Colon (tissue), 2 donors: ENCODE measurements at regions not wholly inside any gene's neighbourhood (a gene's known extent, or its start where the extent isn't known, plus 50 kb on each side); places are given as distances from the start of the nearest gene placed in this dataset.

Experiments used
- FAIRE-seq: peaks from 2 replicates; lab custom pipeline; 2012; peaks lifted over from hg19 to GRCh38; lab: Jason Lieb, UNC
- donor health status: control.
- donor health status: control.

DNA sequence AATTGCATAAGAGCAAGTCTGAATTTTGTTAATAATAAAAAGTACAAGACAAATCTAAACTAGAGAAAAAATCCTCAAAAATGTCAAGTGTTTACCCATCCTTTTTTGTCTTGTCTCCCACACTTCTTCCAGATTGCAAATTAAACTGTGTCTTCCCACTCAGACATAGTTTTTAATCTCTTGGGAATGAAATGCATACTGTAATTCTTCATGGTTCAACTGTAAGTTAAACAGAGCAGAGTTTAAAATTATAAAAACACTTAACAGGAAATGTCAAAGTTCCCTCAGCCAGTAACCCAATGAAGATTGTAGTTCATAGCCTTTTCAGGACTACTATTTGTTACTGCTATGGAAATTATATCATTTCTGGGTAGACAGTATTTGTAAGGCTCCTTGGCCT lies 171.8 kb downstream of the UBE2E3 start:
- FAIRE-seq = no peak

DNA sequence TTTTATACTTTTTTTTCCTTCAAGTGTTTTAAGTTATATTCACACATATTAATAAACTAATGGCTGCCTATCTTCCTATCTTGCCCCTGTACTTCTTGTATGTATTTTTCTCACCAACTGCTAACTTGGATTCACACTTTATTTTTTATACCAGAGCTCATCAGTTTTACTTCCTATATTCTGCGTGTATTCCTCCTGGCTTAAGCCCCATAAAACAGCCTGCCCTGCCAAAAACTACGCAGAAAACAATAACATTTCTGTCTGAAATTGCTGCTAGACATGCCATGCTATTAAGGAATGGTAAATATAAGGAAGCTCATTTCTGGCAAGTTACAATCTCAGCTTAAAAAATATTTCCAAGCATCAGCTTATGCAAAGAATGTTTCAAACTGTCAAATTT lies 172.3 kb downstream of the UBE2E3 start:
- no peak for FAIRE-seq

DNA sequence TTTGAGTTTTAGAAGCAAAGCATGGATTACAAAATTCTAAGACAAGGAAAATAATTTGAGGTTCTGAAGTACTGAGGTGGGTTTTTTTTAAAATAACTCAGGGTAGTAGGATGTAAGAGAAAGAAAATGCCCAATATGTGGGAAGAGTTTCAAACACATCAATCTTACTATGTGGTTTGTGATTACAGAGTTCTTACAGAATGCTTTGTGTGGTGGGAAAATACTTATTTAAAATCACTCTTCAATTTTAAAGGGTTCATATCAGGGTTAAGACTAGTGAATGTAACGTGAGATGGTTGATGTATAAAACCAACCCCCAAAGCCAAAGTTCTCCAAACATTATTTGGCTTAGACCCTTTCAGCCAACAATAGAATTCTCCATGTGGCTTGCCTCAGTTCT lies 173.5 kb downstream of the UBE2E3 start:
- FAIRE-seq = no peak

DNA sequence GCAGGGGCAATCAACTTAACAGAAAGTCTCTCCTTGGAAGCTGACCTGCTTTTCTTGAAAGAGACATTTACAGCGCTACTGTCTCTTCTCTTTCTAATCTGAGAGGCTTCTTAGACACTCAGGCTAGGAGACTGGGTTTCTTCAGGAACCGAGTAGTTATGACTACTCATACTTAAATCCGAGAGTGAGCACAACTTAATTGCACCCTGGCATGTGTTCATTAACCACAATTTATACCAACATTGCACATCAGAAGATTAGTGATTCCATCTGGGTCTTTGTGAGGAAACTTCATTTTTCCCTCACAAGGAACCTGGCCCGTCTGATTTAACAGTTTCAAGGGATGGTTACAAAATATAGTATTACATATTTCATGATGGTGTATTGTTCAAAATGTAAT lies 176.9 kb downstream of the UBE2E3 start:
- FAIRE-seq = no peak

DNA sequence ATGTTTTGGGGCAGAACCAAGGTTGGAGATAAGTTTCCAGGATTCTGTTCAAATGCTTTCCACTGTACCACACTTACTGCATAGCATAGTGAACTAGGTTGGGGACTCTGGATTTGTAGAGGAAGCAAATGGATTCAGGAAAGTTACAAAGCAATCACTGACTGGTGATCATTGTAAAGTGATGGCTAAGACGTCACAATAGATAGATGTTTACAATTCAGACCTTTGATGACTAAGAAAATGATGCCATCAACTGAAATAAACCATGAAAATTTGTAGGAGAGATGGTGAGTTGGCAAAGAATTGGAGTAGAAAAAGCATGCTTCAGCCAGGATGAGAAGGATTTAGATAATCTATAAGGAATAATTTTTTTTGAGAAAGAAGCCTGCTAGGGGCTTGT lies 178.0 kb downstream of the UBE2E3 start:
- no peak for FAIRE-seq

DNA sequence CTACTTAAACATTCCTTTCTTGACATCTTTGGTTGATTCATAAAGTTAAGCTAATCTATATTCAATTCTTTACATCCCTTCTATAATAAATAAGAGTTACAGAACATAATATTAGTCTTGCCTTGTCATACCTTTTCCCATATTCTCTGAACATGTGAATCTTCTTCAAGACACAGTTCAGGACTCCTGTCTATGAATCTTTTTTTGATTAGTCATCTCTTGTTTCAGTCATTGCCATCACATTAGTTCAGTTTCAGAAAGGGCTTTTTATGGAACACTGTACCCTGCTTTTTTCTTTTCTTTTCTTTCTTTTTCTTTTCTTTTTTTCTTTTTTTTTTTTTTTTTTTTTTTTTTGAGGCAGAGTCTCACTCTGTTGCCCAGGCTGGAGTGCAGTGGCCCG lies 181.2 kb downstream of the UBE2E3 start:
- no peak for FAIRE-seq

DNA sequence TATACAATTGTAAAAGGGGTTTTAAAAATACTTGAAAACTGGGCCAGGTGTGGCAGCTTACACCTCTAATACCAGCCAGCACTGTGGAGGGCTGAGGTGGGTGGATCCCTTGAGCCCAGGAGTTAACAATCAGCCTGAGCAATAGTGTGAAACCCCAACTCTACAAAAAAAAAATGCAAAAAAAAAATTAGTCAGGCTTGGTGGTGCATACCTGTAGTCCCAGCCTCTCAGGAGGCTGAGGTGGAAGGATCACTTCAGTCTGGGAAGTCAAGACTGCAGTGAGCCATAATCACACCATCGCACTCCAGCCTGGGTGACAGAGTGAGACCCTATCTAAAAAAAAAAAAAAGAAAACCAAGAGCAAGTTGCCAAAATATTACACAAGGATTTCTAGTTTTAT lies 182.7 kb downstream of the UBE2E3 start:
- no peak for FAIRE-seq

DNA sequence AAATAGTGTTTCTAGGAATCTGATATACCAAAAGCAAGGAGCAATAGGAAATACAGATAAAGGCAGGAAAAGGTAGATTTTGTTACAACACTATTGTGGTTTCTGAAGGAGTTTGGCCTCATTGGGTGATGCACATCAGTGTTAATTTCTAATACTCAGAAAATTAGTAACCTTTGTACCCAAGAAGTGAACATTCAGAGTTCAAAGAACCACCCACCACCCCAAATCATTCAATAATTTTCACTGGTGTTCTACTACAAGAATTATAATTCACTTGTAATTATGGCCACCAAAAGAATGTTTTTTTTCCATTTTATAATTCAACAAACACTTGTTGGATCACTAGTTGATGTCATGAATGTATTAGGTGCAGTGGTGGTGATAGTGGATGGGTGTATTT lies 183.3 kb downstream of the UBE2E3 start:
- no peak for FAIRE-seq

DNA sequence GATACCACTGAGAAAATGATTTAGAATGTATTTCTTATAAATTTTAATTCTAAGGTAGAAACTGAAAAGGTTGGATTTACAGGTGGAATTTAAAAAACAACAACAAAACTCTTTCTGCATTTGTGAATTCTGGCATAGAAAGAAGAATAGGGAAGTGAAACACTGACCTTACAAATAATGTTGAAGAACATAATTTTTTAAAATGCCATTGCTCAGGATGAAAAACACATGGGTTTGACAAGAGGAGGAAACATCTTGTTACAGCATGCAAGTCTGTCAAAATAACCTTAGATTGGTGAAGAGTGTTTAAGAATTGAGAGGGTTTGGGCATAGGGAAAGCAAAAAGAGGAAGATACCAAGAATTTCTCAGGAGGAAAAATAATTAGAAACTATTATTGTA lies 184.3 kb downstream of the UBE2E3 start:
- FAIRE-seq = peak; percentile 14

DNA sequence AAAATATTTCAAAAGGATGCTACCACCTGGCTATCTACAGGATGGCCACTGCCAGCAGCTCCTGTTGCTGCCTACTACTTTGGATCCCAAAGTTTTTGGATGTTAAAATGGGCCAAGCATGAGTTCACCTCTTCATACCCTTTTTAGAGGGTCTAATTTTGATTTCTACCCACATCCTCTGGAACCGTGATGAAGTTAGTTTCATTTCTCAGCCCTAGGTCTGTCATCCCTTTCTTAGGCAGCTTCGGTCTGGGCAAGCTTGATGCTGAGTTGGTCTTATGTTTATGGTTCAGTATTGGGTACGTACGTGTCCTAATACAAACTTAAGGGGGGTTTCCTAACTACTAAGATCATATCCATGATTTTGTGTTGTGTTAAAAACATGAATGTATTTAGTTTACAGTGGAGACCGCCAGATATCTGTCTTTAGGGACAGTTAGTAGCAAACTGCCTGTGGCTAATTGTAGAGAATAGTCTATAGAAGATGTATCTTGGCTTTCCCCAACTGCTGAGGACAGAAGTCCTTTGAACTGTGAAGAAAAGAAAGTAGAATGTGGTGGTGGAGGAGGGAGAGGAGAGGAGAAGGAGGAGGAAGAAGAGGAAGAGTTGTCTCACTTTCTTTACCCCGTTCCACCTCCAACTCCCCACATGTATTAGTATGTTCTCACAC lies 184.9 kb downstream of the UBE2E3 start:
- no peak for FAIRE-seq

DNA sequence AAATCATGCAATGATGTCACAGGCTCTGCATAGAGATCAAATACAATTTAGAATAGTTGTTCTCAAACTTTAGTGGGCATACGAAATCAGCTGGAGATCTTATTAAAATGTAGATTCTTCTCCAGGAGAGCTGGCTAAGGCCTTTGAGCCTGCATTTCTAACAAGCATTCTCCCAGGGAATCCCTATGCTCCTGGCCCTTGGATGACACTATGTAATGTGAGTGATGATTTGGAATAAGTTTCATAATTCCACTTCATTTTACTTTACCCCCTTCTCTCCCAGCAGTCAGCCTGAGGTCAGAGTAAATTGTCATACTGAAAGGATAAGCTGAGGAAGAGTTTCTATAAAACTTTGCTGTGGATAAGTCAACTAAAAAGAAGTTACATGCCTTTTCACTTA lies 189.1 kb downstream of the UBE2E3 start:
- no peak for FAIRE-seq

DNA sequence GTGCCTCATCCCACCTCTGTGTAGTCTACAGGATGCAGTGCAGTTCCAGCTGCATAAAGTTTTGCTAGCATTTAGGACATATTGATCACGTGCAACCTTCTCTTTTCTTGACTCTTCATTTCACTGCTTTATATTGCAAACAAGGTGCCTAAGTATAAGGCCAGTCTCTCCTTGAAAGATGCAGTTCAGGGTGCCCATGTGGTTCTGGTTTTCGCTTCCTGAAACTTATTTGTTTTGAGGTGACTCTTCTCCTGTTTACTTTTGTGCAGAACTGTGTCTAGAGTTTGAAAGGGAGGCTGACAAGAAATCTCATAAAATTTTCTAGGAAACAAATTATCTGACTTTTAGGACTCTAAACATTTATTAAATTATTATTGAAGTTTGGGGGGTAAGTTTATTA lies 189.9 kb downstream of the UBE2E3 start:
- peak; percentile 45 for FAIRE-seq

DNA sequence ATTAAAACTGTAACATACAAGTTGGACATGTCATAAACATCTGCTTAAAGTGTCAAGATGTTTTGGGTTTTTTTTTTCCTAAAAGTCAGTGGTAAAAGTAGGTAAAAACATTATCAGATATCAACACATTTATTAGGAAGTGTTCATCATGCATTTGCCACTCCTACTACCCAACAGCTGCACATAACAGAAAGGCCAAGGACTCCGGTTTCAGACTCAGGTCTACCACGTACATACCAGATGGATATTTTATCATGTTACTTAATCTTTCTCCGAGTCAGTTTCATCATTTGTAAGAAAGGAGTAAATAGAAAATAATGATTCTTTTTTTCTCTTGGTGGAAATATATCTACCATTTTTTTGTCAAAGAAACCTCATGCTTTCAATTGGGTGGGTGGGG lies 192.3 kb downstream of the UBE2E3 start:
- FAIRE-seq = no peak

DNA sequence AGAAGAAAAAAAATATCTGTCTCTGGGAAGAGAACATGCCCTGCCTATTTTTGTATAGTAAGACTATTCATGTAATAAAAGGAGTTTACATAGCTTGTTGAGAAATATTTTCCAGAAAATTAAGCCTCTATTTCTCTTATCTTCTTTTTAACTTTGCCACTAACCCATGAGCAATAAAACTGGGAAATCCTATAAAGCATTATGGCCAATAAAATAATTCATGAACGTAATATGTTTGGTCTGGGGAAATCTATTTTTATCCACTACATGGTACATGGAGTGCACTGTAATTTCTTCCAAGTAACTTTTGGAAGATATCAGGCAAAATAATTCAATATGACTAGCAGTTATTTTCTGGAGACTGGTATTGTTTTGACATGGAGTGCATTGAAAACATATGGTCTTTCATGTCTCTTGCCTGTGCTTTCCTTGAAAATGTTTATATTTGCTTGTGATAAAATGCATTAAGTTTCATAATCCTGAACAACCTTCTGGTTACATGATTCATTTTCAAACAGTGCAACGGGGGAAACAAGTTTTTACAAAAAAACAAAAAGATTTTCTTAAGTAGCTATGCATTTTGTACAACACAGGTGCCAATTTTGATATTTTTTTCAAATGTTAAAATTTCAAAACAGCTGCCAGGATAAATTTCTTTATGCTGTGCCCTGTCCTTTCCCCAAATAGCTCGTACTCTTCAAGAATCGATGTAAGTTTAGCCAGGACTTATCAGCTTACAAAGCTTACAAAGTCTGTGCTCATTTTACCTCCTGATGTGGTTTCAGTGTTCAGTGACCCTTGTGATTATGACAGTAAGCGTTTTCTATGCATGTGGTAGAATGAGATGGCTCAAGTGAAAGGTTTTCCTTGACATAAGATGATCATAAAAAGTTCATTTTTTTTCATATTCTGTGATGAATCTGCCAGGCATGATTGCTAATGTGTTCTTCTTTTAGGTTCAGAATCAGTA lies 194.5 kb downstream of the UBE2E3 start:
- no peak for FAIRE-seq

DNA sequence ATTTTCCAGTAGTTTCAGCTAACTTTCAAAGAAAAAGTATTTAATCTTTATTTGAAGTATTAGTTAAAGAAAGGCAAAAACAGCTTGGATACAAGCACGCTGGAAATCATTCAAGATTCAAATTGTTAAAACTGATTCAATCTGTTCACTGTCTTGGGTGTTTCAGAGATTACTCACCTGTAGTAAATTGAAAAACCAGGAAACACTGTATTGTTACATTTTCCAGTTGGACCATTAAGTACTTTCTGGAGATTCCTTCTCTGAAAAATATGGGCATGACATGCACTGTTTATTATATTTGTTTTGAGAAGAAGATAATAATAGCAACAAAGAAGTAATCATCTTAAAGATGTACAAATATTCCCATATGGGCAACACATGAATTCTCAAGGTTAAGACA lies 196.1 kb downstream of the UBE2E3 start:
- FAIRE-seq = no peak

DNA sequence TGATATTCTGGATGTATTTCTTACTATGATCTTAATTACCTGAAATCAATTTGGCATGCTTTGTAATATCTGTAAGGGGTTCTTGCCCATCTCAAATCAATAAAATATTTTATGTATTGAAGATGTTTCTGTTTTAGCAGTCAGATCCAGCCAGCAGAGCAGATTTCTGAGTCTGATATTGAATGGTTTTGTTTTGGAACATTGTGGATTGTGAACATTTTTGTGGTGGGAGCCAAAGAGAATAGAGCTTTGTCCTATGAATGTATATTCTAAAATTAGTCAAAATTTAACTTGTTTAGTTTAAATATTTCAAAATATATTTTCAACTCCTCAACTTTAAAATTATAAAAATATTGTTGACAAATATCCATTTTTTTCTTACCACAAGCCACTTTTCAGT lies 197.0 kb downstream of the UBE2E3 start:
- FAIRE-seq = no peak

DNA sequence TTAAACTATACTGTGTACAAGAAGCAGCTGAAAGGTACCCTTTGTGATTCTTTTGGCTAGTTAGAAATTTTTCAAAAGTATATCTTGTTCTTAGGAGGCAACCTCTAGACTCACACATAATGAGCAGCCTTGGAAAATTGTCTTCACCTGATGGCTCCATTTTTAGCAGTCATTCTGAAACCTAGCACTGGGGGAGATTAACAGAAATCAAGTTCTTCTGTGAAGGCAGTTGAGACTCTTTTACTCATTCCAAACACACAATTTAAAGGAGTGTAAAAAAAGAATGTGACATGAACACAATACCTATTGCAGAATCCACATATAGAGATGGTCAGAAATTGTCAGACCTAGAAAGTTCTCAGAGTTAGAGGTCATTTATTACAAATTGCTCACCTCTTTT lies 197.7 kb downstream of the UBE2E3 start:
- FAIRE-seq = no peak

DNA sequence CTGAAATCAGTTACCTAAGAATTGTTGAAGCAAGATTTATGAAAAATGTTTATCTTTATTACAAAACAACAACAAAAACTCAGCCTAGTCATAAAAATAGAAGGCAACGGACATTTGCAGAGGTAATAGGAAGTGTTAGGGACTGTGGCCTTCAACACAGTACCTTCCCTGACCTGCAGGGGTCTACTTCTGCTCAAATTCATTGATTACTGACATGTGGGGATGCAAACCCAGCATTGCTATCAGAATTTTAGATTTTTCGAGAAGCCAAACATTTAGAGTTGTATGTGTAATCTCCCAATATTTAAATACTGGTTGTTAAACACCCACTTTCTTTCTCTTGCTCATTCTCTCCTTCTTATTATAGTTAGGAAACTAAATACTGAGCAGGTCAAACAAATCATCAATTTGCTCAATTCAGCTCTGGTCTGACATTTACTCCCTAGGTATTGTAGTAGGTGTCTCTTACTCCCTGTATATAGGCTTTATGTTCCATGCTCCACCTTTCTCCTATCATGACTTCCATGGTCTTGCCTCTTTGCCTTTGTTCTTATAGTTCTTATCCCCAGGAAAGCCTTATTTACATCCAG lies 198.5 kb downstream of the UBE2E3 start:
- FAIRE-seq = no peak

DNA sequence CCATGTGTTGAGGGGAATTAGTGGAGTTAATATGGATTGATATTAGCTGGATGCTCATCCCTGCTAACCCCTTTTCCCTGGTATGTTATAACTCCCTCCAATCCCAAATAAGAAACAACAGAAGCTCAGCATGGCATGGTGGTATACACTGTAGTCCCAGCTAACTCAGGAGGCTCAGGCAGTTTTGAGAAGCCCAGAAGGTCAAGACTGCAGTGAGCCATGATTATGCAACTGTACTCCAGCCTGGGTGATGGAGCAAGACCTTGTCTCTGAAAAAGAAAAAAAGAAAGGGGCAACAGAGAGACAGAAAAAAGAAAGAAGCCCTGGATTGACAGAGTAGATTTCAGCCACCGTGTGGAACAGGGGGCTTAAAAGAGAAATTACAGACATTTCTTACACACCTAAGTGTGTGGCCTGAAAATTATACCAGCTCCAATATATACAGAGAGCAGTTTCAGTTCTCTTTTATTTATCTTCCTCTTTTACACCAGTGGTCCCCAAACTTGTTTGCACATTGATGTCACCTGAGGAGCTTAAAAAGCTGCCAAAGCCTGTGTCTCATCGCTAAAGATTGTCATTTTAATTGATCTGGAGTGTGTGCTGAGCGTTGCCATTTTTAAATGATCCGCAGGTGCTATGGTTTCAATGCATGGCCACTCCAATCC lies 203.6 kb downstream of the UBE2E3 start:
- FAIRE-seq = no peak

DNA sequence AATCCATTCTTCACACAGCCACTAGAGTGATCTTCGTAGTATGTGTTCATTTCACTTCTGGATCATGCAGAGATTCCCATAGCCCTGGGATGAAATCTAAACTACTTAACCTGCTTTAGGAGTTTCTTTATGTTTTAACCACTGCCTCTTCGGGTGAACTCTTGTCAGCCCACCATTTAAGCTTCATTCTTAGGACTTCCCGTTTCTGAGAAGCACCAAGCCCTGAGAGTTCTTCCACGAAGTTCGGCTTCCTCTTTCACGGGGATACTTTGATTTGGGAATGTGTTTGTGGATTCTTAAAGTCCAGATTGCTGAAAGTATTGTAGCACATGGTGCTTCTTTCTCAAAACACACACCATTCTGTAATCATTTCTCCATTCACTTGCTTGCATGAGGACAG lies 205.0 kb downstream of the UBE2E3 start:
- FAIRE-seq = no peak

DNA sequence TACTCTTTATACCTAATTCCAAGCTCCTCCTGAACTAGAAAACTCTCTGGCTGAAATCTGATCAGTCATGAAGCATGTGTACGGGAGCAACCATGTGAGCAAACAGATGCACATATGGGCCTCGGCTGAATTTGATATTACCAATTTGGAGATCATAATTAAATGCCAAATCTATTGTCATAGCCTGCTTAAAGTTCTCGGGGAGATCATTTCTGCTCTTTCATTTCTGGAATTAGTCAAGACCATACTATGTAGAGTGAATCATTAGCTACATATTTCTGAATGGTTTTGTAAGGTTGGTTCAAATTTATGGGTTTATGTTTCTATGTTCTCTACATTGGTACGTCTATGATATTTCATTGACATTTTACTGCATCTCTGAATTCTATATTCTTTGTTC lies 205.5 kb downstream of the UBE2E3 start:
- no peak for FAIRE-seq

DNA sequence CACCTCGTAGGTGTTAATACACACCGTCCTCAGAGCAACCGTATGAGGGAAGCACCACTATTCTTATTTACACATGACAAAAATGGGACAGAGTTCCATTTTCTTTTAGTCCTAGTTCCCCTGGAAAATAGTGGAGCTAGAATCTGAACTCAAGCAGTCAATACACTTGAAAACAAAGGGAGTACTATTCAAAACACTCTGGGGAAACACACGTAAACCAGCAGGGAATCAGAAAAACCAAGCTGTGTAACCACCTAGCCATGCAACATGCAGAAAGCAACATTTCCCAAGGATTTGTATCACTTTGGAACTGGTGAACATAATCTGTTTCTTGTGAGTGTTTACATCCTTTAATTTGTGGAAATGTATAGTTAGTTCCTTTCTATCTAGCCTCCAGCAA lies 208.2 kb downstream of the UBE2E3 start:
- no peak for FAIRE-seq

DNA sequence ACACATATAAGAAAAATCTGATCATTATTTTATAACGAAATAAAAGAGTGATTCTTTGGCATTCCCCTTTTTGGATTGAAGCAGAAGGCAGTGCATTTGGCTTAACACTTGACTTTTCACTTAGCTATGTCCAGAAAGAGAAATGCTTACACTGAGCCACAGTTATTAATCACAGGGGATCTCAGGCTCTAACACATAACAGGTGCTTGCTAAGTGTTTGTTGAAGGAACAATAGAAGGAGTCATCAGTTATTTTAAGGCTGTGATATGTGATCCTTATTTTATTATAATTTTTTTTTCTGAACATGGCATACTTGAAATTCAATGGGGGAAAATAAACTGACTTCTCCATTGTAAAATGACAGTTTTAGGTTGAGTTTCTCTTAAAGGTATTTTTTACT lies 209.5 kb downstream of the UBE2E3 start:
- FAIRE-seq = no peak
